ENCODE measurements at regions not wholly inside any gene's neighbourhood (a gene's known extent, or its start where the extent isn't known, plus 50 kb on each side); places are given as distances from the start of the nearest gene placed in this dataset.

DNA sequence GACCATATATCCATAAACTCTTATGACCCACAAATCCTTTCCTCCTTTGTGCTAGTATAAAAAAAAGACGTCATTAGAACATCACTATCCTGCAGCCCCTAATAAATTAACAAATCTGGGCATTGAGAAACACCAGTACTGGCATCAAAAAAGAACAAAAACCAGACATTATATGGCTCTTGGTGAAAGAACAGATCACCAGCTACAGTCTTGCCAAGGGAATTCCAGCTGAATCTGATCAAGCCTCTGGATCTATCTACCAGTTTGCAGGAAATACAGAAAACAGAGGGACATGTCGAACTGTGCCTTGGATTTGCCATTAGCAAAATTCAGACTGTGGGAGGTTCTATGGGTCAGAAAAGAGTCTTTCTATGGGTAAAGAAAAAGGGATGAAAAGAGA lies 93.7 kb upstream of the DDX18 start:
- ChIA-PET POLR2A (no interaction called here), CTCF (no interaction called here)
- TF ChIP-seq, protein P1, sequence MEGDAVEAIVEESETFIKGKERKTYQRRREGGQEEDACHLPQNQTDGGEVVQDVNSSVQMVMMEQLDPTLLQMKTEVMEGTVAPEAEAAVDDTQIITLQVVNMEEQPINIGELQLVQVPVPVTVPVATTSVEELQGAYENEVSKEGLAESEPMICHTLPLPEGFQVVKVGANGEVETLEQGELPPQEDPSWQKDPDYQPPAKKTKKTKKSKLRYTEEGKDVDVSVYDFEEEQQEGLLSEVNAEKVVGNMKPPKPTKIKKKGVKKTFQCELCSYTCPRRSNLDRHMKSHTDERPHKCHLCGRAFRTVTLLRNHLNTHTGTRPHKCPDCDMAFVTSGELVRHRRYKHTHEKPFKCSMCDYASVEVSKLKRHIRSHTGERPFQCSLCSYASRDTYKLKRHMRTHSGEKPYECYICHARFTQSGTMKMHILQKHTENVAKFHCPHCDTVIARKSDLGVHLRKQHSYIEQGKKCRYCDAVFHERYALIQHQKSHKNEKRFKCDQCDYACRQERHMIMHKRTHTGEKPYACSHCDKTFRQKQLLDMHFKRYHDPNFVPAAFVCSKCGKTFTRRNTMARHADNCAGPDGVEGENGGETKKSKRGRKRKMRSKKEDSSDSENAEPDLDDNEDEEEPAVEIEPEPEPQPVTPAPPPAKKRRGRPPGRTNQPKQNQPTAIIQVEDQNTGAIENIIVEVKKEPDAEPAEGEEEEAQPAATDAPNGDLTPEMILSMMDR (IDR thresholded peaks at IDR 0.05; ENCODE audit: low read depth, low read length), result no peak
- H3K4me3 ChIP-seq (ENCODE audit: low read depth, low read length), result no peak overlapping the region
- no peaks in the 10 kb centered on the region for H3K27me3 ChIP-seq (ENCODE audit: control insufficient read depth, insufficient read depth, low read length)
- H3K27ac ChIP-seq (ENCODE audit: low read depth, low read length), result no peak overlapping the region
- peaks cover 6% of the 10 kb centered on the region for H3K9me3 ChIP-seq (ENCODE audit: control insufficient read depth, insufficient read depth, low read length)
- DNase-seq (ENCODE audit: low read depth, low spot score), result no peak

- no peak for DNase-seq (ENCODE audit: low read depth, low spot score)
- Histone ChIP-seq H3K4me3 (ENCODE audit: low read depth, low read length) (no peak overlapping the region), H3K9me3 (ENCODE audit: control insufficient read depth, insufficient read depth, low read length) (peaks cover 6% of the 10 kb centered on the region), H3K27me3 (ENCODE audit: control insufficient read depth, insufficient read depth, low read length) (no peaks in the 10 kb centered on the region), H3K27ac (ENCODE audit: low read depth, low read length) (no peak overlapping the region)
- TF ChIP-seq, protein P1 (IDR thresholded peaks at IDR 0.05; ENCODE audit: low read depth, low read length), result no peak
- ChIA-PET CTCF (no interaction called here), POLR2A (no interaction called here)
Observed at GRCh38 chr2:117723483-117723882, 91.0 kb upstream of the DDX18 start.

GRCh38 chr2:117723888-117724434 lies 90.5 kb upstream of the DDX18 start:
- TF ChIP-seq, protein P1 (IDR thresholded peaks at IDR 0.05; ENCODE audit: low read depth, low read length), result no peak
- H3K27ac ChIP-seq (ENCODE audit: low read depth, low read length), result no peak overlapping the region
- no peak for DNase-seq (ENCODE audit: low read depth, low spot score)
- POLR2A ChIA-PET, result no interaction called here
- no peak overlapping the region for H3K4me3 ChIP-seq (ENCODE audit: low read depth, low read length)
- peaks cover 6% of the 10 kb centered on the region for H3K9me3 ChIP-seq (ENCODE audit: control insufficient read depth, insufficient read depth, low read length)
- H3K27me3 ChIP-seq (ENCODE audit: control insufficient read depth, insufficient read depth, low read length), result no peaks in the 10 kb centered on the region
- CTCF ChIA-PET, result no interaction called here

DNA sequence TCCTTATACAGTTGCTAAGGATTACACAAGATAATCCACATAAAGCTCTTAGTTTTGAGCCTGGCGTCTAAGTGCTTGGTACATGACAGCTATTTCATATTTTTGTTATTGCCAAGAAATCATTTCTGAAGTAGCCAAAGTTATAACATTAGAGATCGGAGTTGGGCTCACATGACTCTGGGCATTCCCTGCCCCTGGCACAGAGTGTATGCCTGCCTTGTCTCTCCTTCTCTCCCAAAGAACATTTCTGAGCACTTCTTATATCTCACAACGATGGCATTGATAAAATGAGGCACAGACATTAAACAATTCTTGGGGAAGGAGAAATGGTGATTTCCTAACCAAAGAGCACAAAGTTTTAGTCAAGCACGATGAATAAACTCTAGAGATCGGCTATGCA lies 87.7 kb upstream of the DDX18 start:
- POLR2A ChIA-PET, result no interaction called here
- Histone ChIP-seq H3K27me3 (ENCODE audit: control insufficient read depth, insufficient read depth, low read length) (no peaks in the 10 kb centered on the region), H3K27ac (ENCODE audit: low read depth, low read length) (no peak overlapping the region), H3K9me3 (ENCODE audit: control insufficient read depth, insufficient read depth, low read length) (peaks cover 7% of the 10 kb centered on the region), H3K4me3 (ENCODE audit: low read depth, low read length) (no peak overlapping the region)
- DNase-seq (ENCODE audit: low read depth, low spot score), result no peak
- CTCF ChIA-PET, result no interaction called here
- TF ChIP-seq, protein P1 (IDR thresholded peaks at IDR 0.05; ENCODE audit: low read depth, low read length), result no peak

DNA sequence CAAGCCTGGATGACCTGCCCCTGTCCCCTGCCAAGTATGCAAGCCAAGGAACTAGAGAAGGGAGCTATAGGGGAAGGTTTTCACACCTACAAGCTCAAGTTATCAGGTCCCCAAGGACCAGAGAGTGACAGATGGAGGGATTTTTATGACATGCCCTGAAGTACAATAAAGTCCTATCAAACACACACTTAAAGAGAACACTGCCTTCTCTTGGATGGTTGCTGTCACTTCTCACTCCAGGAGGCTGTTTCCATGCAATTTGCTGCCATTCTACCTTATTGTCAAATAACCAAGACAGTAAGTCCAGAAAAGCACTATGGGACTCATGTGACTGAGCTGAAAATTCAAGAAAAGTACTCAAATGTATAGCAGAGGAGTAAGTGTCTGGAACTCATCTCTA lies 76.6 kb upstream of the DDX18 start:
- POLR2A ChIA-PET, result no interaction called here
- Histone ChIP-seq H3K27ac (ENCODE audit: low read depth, low read length) (no peak overlapping the region), H3K4me3 (ENCODE audit: low read depth, low read length) (no peak overlapping the region), H3K27me3 (ENCODE audit: control insufficient read depth, insufficient read depth, low read length) (no peaks in the 10 kb centered on the region), H3K9me3 (ENCODE audit: control insufficient read depth, insufficient read depth, low read length) (no peaks in the 10 kb centered on the region)
- TF ChIP-seq, protein P1 (IDR thresholded peaks at IDR 0.05; ENCODE audit: low read depth, low read length), result no peak
- CTCF ChIA-PET, result no interaction called here
- no peak for DNase-seq (ENCODE audit: low read depth, low spot score)

Data from AG04450 (cell line).